ENCODE measurements at regions not wholly inside any gene's neighbourhood (a gene's known extent, or its start where the extent isn't known, plus 50 kb on each side); places are given as distances from the start of the nearest gene placed in this dataset.

- no peaks in the 10 kb centered on the region for H3K79me1 ChIP-seq (replicated peaks; ENCODE audit: low read length, poor library complexity, severe bottlenecking)
- no peak overlapping the region for H2AFZ ChIP-seq (ENCODE audit: low read depth, low read length)
- H4K91ac ChIP-seq (ENCODE audit: low read length) = no peak overlapping the region
- H3K23ac ChIP-seq (ENCODE audit: low read length in 2 of 2) = no peak overlapping the region
- no peak overlapping the region for H3K4ac ChIP-seq (ENCODE audit: low read depth in 1 of 2, low read length in 2 of 2)
- H3K4me3 ChIP-seq (ENCODE audit: insufficient read depth in 1 of 2, low read depth in 1 of 2, low read length in 2 of 2) = no peak overlapping the region
- no peak overlapping the region for H2BK5ac ChIP-seq (ENCODE audit: low read depth, low read length, poor library complexity, severe bottlenecking)
- no peaks in the 10 kb centered on the region for H3K9me3 ChIP-seq (ENCODE audit: control insufficient read depth, low read length)
- no peaks in the 10 kb centered on the region for H3K27me3 ChIP-seq (ENCODE audit: control insufficient read depth in 1 of 2, insufficient read depth in 1 of 2, low read length in 2 of 2)
- WGBS = 92% methylated on average over 3 of the region's 3 CpGs
- no peak overlapping the region for H3K4me2 ChIP-seq (ENCODE audit: low read length, poor library complexity, severe bottlenecking)
- H3K27ac ChIP-seq (ENCODE audit: low read length, poor library complexity, severe bottlenecking) = no peak overlapping the region
- DNase-seq = no peak
- H2BK12ac ChIP-seq (ENCODE audit: low read length in 2 of 2) = no peak overlapping the region
- no peak overlapping the region for H2AK5ac ChIP-seq (ENCODE audit: low read length, severe bottlenecking)
- no peak overlapping the region for H2BK120ac ChIP-seq (ENCODE audit: low read depth, low read length)
- H4K8ac ChIP-seq (ENCODE audit: low read length) = no peak overlapping the region
- H2BK15ac ChIP-seq (ENCODE audit: low read depth, poor library complexity, severe bottlenecking) = no peak overlapping the region
- H3K9ac ChIP-seq (ENCODE audit: low read length) = no peak overlapping the region
- H3K36me3 ChIP-seq (ENCODE audit: control insufficient read depth in 1 of 2, insufficient read depth in 2 of 2, low read depth in 1 of 2, low read length in 2 of 2) = no peaks in the 10 kb centered on the region
- no peak overlapping the region for H3K14ac ChIP-seq (ENCODE audit: low read length in 2 of 2)
- peaks cover 12% of the 10 kb centered on the region for H3K4me1 ChIP-seq (ENCODE audit: control insufficient read depth, insufficient read depth, low read depth, low read length)
- H3K18ac ChIP-seq (ENCODE audit: low read depth in 1 of 2, low read length in 2 of 2) = no peak overlapping the region
Measured at GRCh38 chr6:163950159-163950558, 535.6 kb downstream of the QKI start.

- no peaks in the 10 kb centered on the region for H3K9me3 ChIP-seq (ENCODE audit: control insufficient read depth, low read length)
- no peaks in the 10 kb centered on the region for H3K36me3 ChIP-seq (ENCODE audit: control insufficient read depth in 1 of 2, insufficient read depth in 2 of 2, low read depth in 1 of 2, low read length in 2 of 2)
- H2BK120ac ChIP-seq (ENCODE audit: low read depth, low read length) = no peak overlapping the region
- H4K8ac ChIP-seq (ENCODE audit: low read length) = no peak overlapping the region
- no peak overlapping the region for H4K91ac ChIP-seq (ENCODE audit: low read length)
- no peak overlapping the region for H3K9ac ChIP-seq (ENCODE audit: low read length)
- H3K4me1 ChIP-seq (ENCODE audit: control insufficient read depth, insufficient read depth, low read depth, low read length) = peaks cover 13% of the 10 kb centered on the region
- no peaks in the 10 kb centered on the region for H3K79me1 ChIP-seq (replicated peaks; ENCODE audit: low read length, poor library complexity, severe bottlenecking)
- H3K27ac ChIP-seq (ENCODE audit: low read length, poor library complexity, severe bottlenecking) = no peak overlapping the region
- H2BK12ac ChIP-seq (ENCODE audit: low read length in 2 of 2) = no peak overlapping the region
- no peak overlapping the region for H3K18ac ChIP-seq (ENCODE audit: low read depth in 1 of 2, low read length in 2 of 2)
- H3K4ac ChIP-seq (ENCODE audit: low read depth in 1 of 2, low read length in 2 of 2) = no peak overlapping the region
- no peak overlapping the region for H3K4me3 ChIP-seq (ENCODE audit: insufficient read depth in 1 of 2, low read depth in 1 of 2, low read length in 2 of 2)
- H2AFZ ChIP-seq (ENCODE audit: low read depth, low read length) = no peak overlapping the region
- H2BK5ac ChIP-seq (ENCODE audit: low read depth, low read length, poor library complexity, severe bottlenecking) = no peak overlapping the region
- H3K23ac ChIP-seq (ENCODE audit: low read length in 2 of 2) = no peak overlapping the region
- DNase-seq = no peak
- no peak overlapping the region for H3K4me2 ChIP-seq (ENCODE audit: low read length, poor library complexity, severe bottlenecking)
- H2AK5ac ChIP-seq (ENCODE audit: low read length, severe bottlenecking) = no peak overlapping the region
- no peak overlapping the region for H3K14ac ChIP-seq (ENCODE audit: low read length in 2 of 2)
- no peak overlapping the region for H2BK15ac ChIP-seq (ENCODE audit: low read depth, poor library complexity, severe bottlenecking)
- WGBS = 96% methylated on average over 4 of the region's 4 CpGs
- H3K27me3 ChIP-seq (ENCODE audit: control insufficient read depth in 1 of 2, insufficient read depth in 1 of 2, low read length in 2 of 2) = no peaks in the 10 kb centered on the region
Measured at GRCh38 chr6:163949431-163949830, 534.9 kb downstream of the QKI start.

GRCh38 chr6:163948250-163948649 is 533.7 kb downstream of the QKI start:
- Histone ChIP-seq H2BK15ac (ENCODE audit: low read depth, poor library complexity, severe bottlenecking) (no peak overlapping the region), H3K27me3 (ENCODE audit: control insufficient read depth in 1 of 2, insufficient read depth in 1 of 2, low read length in 2 of 2) (no peaks in the 10 kb centered on the region), H3K23ac (ENCODE audit: low read length in 2 of 2) (no peak overlapping the region), H4K91ac (ENCODE audit: low read length) (no peak overlapping the region), H3K4ac (ENCODE audit: low read depth in 1 of 2, low read length in 2 of 2) (no peak overlapping the region), H3K4me1 (ENCODE audit: control insufficient read depth, insufficient read depth, low read depth, low read length) (peaks cover 18% of the 10 kb centered on the region), H2BK120ac (ENCODE audit: low read depth, low read length) (no peak overlapping the region), H3K14ac (ENCODE audit: low read length in 2 of 2) (no peak overlapping the region), H3K79me1 (replicated peaks; ENCODE audit: low read length, poor library complexity, severe bottlenecking) (no peaks in the 10 kb centered on the region), H3K4me2 (ENCODE audit: low read length, poor library complexity, severe bottlenecking) (no peak overlapping the region), H3K9ac (ENCODE audit: low read length) (no peak overlapping the region), H2BK12ac (ENCODE audit: low read length in 2 of 2) (no peak overlapping the region), H3K36me3 (ENCODE audit: control insufficient read depth in 1 of 2, insufficient read depth in 2 of 2, low read depth in 1 of 2, low read length in 2 of 2) (no peaks in the 10 kb centered on the region), H4K8ac (ENCODE audit: low read length) (no peak overlapping the region), H3K18ac (ENCODE audit: low read depth in 1 of 2, low read length in 2 of 2) (no peak overlapping the region), H2AFZ (ENCODE audit: low read depth, low read length) (no peak overlapping the region), H2BK5ac (ENCODE audit: low read depth, low read length, poor library complexity, severe bottlenecking) (no peak overlapping the region), H2AK5ac (ENCODE audit: low read length, severe bottlenecking) (no peak overlapping the region), H3K27ac (ENCODE audit: low read length, poor library complexity, severe bottlenecking) (no peak overlapping the region), H3K9me3 (ENCODE audit: control insufficient read depth, low read length) (no peaks in the 10 kb centered on the region), H3K4me3 (ENCODE audit: insufficient read depth in 1 of 2, low read depth in 1 of 2, low read length in 2 of 2) (no peak overlapping the region)
- no peak for DNase-seq
- WGBS = 90% methylated on average over 3 of the region's 5 CpGs

- no peaks in the 10 kb centered on the region for H3K36me3 ChIP-seq (ENCODE audit: control insufficient read depth in 1 of 2, insufficient read depth in 2 of 2, low read depth in 1 of 2, low read length in 2 of 2)
- H3K4ac ChIP-seq (ENCODE audit: low read depth in 1 of 2, low read length in 2 of 2) = no peak overlapping the region
- no peak for DNase-seq
- no peak overlapping the region for H2BK120ac ChIP-seq (ENCODE audit: low read depth, low read length)
- no peak overlapping the region for H2AK5ac ChIP-seq (ENCODE audit: low read length, severe bottlenecking)
- no peak overlapping the region for H3K14ac ChIP-seq (ENCODE audit: low read length in 2 of 2)
- H3K4me2 ChIP-seq (ENCODE audit: low read length, poor library complexity, severe bottlenecking) = no peak overlapping the region
- no peak overlapping the region for H2BK15ac ChIP-seq (ENCODE audit: low read depth, poor library complexity, severe bottlenecking)
- no peak overlapping the region for H3K9ac ChIP-seq (ENCODE audit: low read length)
- peaks cover 18% of the 10 kb centered on the region for H3K4me1 ChIP-seq (ENCODE audit: control insufficient read depth, insufficient read depth, low read depth, low read length)
- H2BK12ac ChIP-seq (ENCODE audit: low read length in 2 of 2) = no peak overlapping the region
- no peak overlapping the region for H2AFZ ChIP-seq (ENCODE audit: low read depth, low read length)
- no peaks in the 10 kb centered on the region for H3K27me3 ChIP-seq (ENCODE audit: control insufficient read depth in 1 of 2, insufficient read depth in 1 of 2, low read length in 2 of 2)
- H4K8ac ChIP-seq (ENCODE audit: low read length) = no peak overlapping the region
- H3K27ac ChIP-seq (ENCODE audit: low read length, poor library complexity, severe bottlenecking) = no peak overlapping the region
- no peak overlapping the region for H4K91ac ChIP-seq (ENCODE audit: low read length)
- H3K79me1 ChIP-seq (replicated peaks; ENCODE audit: low read length, poor library complexity, severe bottlenecking) = no peaks in the 10 kb centered on the region
- 86% methylated on average over 3 of the region's 3 CpGs for WGBS
- no peak overlapping the region for H3K23ac ChIP-seq (ENCODE audit: low read length in 2 of 2)
- H3K4me3 ChIP-seq (ENCODE audit: insufficient read depth in 1 of 2, low read depth in 1 of 2, low read length in 2 of 2) = no peak overlapping the region
- no peaks in the 10 kb centered on the region for H3K9me3 ChIP-seq (ENCODE audit: control insufficient read depth, low read length)
- H3K18ac ChIP-seq (ENCODE audit: low read depth in 1 of 2, low read length in 2 of 2) = no peak overlapping the region
- H2BK5ac ChIP-seq (ENCODE audit: low read depth, low read length, poor library complexity, severe bottlenecking) = no peak overlapping the region
Measured at GRCh38 chr6:163947276-163947675, 532.8 kb downstream of the QKI start.
